ENCODE measurements at regions not wholly inside any gene's neighbourhood (a gene's known extent, or its start where the extent isn't known, plus 50 kb on each side); places are given as distances from the start of the nearest gene placed in this dataset.

DNA sequence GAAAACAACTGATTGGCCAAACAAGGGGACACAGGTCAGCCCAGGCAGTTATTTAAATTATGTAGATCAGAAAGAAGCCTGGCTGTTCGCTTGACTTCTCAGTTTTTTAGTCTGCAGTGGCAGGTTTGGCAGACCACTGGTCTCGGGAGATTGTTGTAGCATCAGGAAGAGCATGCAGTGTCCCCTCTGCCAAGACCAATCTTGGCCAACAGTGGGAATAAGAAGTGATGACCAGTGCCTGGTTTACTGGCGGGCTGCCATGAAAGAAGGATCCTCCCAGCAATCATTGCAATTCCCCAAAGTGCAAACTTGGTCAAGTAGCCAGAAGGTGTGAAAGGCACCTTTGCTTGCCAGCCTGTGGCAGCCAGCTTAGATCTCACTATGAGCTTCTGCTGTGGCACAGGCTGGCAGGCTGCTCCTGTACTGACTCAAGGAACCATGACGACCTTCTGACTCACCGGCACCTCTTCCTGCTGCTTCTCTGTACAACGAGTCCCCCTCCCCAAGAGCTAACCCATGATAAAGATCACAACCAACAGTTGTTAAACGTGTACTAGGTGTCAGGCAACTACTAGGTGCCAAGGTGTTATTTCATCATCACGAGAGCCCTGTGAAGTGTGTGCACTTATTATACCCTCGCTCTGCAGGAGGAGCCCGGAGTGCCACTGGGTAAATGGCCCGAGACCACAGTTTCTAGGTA is 76.8 kb upstream of the DUSP22 start:
- no peaks in the 10 kb centered on the region for H4K20me1 ChIP-seq (ENCODE audit: control insufficient read depth, insufficient read depth, low read length, poor library complexity, severe bottlenecking)
- TF ChIP-seq, protein P1, sequence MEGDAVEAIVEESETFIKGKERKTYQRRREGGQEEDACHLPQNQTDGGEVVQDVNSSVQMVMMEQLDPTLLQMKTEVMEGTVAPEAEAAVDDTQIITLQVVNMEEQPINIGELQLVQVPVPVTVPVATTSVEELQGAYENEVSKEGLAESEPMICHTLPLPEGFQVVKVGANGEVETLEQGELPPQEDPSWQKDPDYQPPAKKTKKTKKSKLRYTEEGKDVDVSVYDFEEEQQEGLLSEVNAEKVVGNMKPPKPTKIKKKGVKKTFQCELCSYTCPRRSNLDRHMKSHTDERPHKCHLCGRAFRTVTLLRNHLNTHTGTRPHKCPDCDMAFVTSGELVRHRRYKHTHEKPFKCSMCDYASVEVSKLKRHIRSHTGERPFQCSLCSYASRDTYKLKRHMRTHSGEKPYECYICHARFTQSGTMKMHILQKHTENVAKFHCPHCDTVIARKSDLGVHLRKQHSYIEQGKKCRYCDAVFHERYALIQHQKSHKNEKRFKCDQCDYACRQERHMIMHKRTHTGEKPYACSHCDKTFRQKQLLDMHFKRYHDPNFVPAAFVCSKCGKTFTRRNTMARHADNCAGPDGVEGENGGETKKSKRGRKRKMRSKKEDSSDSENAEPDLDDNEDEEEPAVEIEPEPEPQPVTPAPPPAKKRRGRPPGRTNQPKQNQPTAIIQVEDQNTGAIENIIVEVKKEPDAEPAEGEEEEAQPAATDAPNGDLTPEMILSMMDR (IDR thresholded peaks at IDR 0.05): no peak
- no peak for TF ChIP-seq EZH2 (IDR thresholded peaks at IDR 0.05; ENCODE audit: borderline replicate concordance, insufficient read depth, low read depth, low read length, poor library complexity, severe bottlenecking)
- peaks cover 58% of the 10 kb centered on the region for H3K4me1 Mint-ChIP-seq
- H3K4me3 ChIP-seq (ENCODE audit: control extremely low read depth in 1 of 5, extremely low read depth in 1 of 5, insufficient read depth in 1 of 5, low read depth in 2 of 5, low read length in 4 of 5): no peak overlapping the region
- no peak overlapping the region for H3K27ac ChIP-seq (ENCODE audit: low read length in 2 of 2)
- peak overlapping the region; percentile 68 for H3K27ac Mint-ChIP-seq
- H3K79me2 ChIP-seq (ENCODE audit: control insufficient read depth, insufficient read depth, low read length): no peaks in the 10 kb centered on the region
- CTCF ChIA-PET: interaction anchor here (0.7 to 8.9 kb wide), 11 partner anchors 12 to 1182 kb away, joined by 3 to 49 read pairs (median 3); no protein-coding TSS in a partner anchor
- intact Hi-C loops (cut with micrococcal nuclease): no loop called here
- H3K9ac ChIP-seq (ENCODE audit: low read length): no peak overlapping the region
- H3K27me3 Mint-ChIP-seq: no peaks in the 10 kb centered on the region
- peaks cover 0 to 3% (median 1%) of the 10 kb centered on the region in 4 experiments for H3K27me3 ChIP-seq (replicated peaks in 1 of 4; ENCODE audit: control extremely low read depth in 1 of 4, control insufficient read depth in 3 of 4, insufficient read depth in 4 of 4, low read length in 3 of 4)
- H2AFZ ChIP-seq (ENCODE audit: insufficient read depth, low read depth, low read length, poor library complexity, severe bottlenecking): no peak overlapping the region
- no peaks in the 10 kb centered on the region for H3K9me3 Mint-ChIP-seq (ENCODE audit: insufficient read depth)
- 73% methylated on average over 7 of the region's 11 CpGs for WGBS (ENCODE audit: insufficient coverage)
- peaks cover 0 to 18% (median 4%) of the 10 kb centered on the region in 3 donors for H3K9me3 ChIP-seq (ENCODE audit: control extremely low read depth in 1 of 3, control insufficient read depth in 2 of 3, insufficient read depth in 1 of 3, low read length in 2 of 3)
- POLR2A ChIA-PET: no interaction called here
- no peaks in the 10 kb centered on the region for H3K36me3 ChIP-seq (replicated peaks in 1 of 2; ENCODE audit: control extremely low read depth in 1 of 2, control insufficient read depth in 1 of 2, extremely low read depth in 1 of 2, insufficient read depth in 2 of 2, low read length in 1 of 2)
- ATAC-seq (ENCODE audit: low read depth): peak; percentile 41
- DNase-seq: no peak
- H3K4me3 Mint-ChIP-seq: peak overlapping the region; percentile 40
- H3K4me1 ChIP-seq (ENCODE audit: control insufficient read depth in 2 of 2, insufficient read depth in 2 of 2, low read length in 2 of 2): peaks cover 43 to 50% of the 10 kb centered on the region in 2 donors
- H3K4me2 ChIP-seq (replicated peaks; ENCODE audit: low read depth, low read length, poor library complexity, severe bottlenecking): peak overlapping the region; percentile 6

- ATAC-seq (ENCODE audit: low read depth) (no peak), DNase-seq (peak; percentile 49)
- Histone ChIP-seq H3K4me2 (replicated peaks; ENCODE audit: low read depth, low read length, poor library complexity, severe bottlenecking) (peak overlapping the region; percentile 62), H4K20me1 (ENCODE audit: control insufficient read depth, insufficient read depth, low read length, poor library complexity, severe bottlenecking) (no peaks in the 10 kb centered on the region), H3K36me3 (replicated peaks in 1 of 2; ENCODE audit: control extremely low read depth in 1 of 2, control insufficient read depth in 1 of 2, extremely low read depth in 1 of 2, insufficient read depth in 2 of 2, low read length in 1 of 2) (no peaks in the 10 kb centered on the region), H3K27ac (ENCODE audit: low read length in 2 of 2) (no peak overlapping the region), H3K9ac (ENCODE audit: low read length) (no peak overlapping the region), H3K9me3 (ENCODE audit: control extremely low read depth in 1 of 3, control insufficient read depth in 2 of 3, insufficient read depth in 1 of 3, low read length in 2 of 3) (peaks cover 0 to 18% (median 4%) of the 10 kb centered on the region in 3 donors), H3K79me2 (ENCODE audit: control insufficient read depth, insufficient read depth, low read length) (no peaks in the 10 kb centered on the region), H3K4me1 (ENCODE audit: control insufficient read depth in 2 of 2, insufficient read depth in 2 of 2, low read length in 2 of 2) (peaks cover 43 to 62% of the 10 kb centered on the region in 2 donors), H2AFZ (ENCODE audit: insufficient read depth, low read depth, low read length, poor library complexity, severe bottlenecking) (no peak overlapping the region), H3K4me3 (ENCODE audit: control extremely low read depth in 1 of 5, extremely low read depth in 1 of 5, insufficient read depth in 1 of 5, low read depth in 2 of 5, low read length in 4 of 5) (no peak overlapping the region), H3K27me3 (replicated peaks in 1 of 4; ENCODE audit: control extremely low read depth in 1 of 4, control insufficient read depth in 3 of 4, insufficient read depth in 4 of 4, low read length in 3 of 4) (peaks cover 0 to 2% (median 0%) of the 10 kb centered on the region in 4 experiments)
- WGBS (ENCODE audit: insufficient coverage): 74% methylated on average over 11 of the region's 12 CpGs
- Mint-ChIP-seq H3K4me1 (peaks cover 69% of the 10 kb centered on the region), H3K27me3 (no peaks in the 10 kb centered on the region), H3K9me3 (ENCODE audit: insufficient read depth) (no peaks in the 10 kb centered on the region), H3K27ac (peak overlapping the region; percentile 44), H3K4me3 (peak overlapping the region; percentile 58)
- TF ChIP-seq, protein P1 (IDR thresholded peaks at IDR 0.05): peak; percentile 50
- TF ChIP-seq EZH2 (IDR thresholded peaks at IDR 0.05; ENCODE audit: borderline replicate concordance, insufficient read depth, low read depth, low read length, poor library complexity, severe bottlenecking): no peak
- ChIA-PET POLR2A (interaction anchor here (0.6 to 2.0 kb wide), 3 partner anchors 76 to 175 kb away, joined by 8 to 12 read pairs (median 8); partner anchors contain the start of gene IRF4), CTCF (interaction anchor here (0.6 to 8.9 kb wide), 18 partner anchors 10 to 1180 kb away, joined by 3 to 49 read pairs (median 5); partner anchors contain the start of gene IRF4)
- intact Hi-C loops (cut with micrococcal nuclease): no loop called here
Measured at GRCh38 chr6:217048-217659, 75.1 kb upstream of the DUSP22 start.

Data from B cell (primary cell).